K562 (cell line): ENCODE measurements at regions not wholly inside any gene's neighbourhood (a gene's known extent, or its start where the extent isn't known, plus 50 kb on each side); places are given as distances from the start of the nearest gene placed in this dataset.

ENCODE experiments used
- ATAC-seq: fragments of 200-7000 bp; cut with Tn5 transposase; 3 replicates; pipeline ENCODE4 v1.9.1; 2020; ENCODE audit warnings: moderate library complexity
- BruUV-seq: library from RNA; stranded (reverse); fragments of 400-500 nt; replicated peaks from 2 replicates; lab custom pipeline; 2021; lab: Mats Ljungman, UMichigan
- CTCF ChIA-PET: fragments of 300-600 bp; formaldehyde crosslinking; extraction: SDS; loops from one replicate; lab custom pipeline; 2021; ENCODE audit warnings: low intra/inter-chr PET ratio; lab: Yijun Ruan, JAX
- POLR2A ChIA-PET: fragments of 300-600, 350-650 bp; sonication (Branson Sonifier 250); formaldehyde crosslinking; extraction: SDS; loops from one replicate; lab custom pipeline; 2021; ENCODE audit warnings: antibody characterized with exemption, inconsistent platforms; lab: Yijun Ruan, JAX
- DNase-seq, 4 experiments: peaks; one replicate each; pipeline versions ENCODE4 v3.0.0 to v3.0.0-alpha.2; 2011 to 2018; ENCODE audit warnings: low spot score in 3 of 4, mixed read lengths in 3 of 4; ENCODE audit errors: extremely low read depth in 1 of 4
- FAIRE-seq: peaks from 2 replicates; lab custom pipeline; 2011; peaks lifted over from hg19 to GRCh38; lab: Jason Lieb, UNC
- H2AFZ ChIP-seq: 2 replicates; pipeline ENCODE4 v1.6.0; 2011; ENCODE audit warnings: low read depth, low read length, control low read depth, inconsistent platforms
- H3K27ac ChIP-seq: fragments of 200-600 bp; 3 replicates; pipeline ENCODE4 v1.8.0; 2011; ENCODE audit warnings: low read depth, mild to moderate bottlenecking, control low read depth, inconsistent platforms, low read length, moderate library complexity, mixed read lengths; ENCODE audit errors: extremely low read depth
- H3K27me3 ChIP-seq, 2 experiments: fragments of 300-600 bp in 1 of 2; 2 replicates in 1 of 2; 3 replicates in 1 of 2; pipeline versions ENCODE4 v1.6.0 to v1.8.0; 2011; ENCODE audit warnings: inconsistent platforms in 2 of 2, low read length in 2 of 2, mild to moderate bottlenecking in 1 of 2, mixed read lengths in 1 of 2, moderate library complexity in 1 of 2; ENCODE audit not compliant: control insufficient read depth in 2 of 2, insufficient read depth in 2 of 2
- H3K36me3 ChIP-seq: fragments of 300-600 bp; 3 replicates; pipeline ENCODE4 v1.8.0; 2011; ENCODE audit warnings: mild to moderate bottlenecking, low read length, inconsistent platforms; ENCODE audit not compliant: control insufficient read depth, insufficient read depth
- H3K4me1 ChIP-seq, 2 experiments: fragments of 200-600 bp in 1 of 2; replicated peaks in 1 of 2; 2 replicates in 1 of 2; 3 replicates in 1 of 2; pipeline versions ENCODE4 v1.5.1 to v1.8.0; 2011; ENCODE audit warnings: inconsistent platforms in 2 of 2, low read length in 2 of 2, mild to moderate bottlenecking in 1 of 2, mixed read lengths in 1 of 2, moderate library complexity in 1 of 2; ENCODE audit not compliant: control insufficient read depth in 2 of 2, insufficient read depth in 2 of 2
- H3K4me2 ChIP-seq: 2 replicates; pipeline ENCODE4 v1.6.1; 2011; ENCODE audit warnings: low read length, control low read depth, inconsistent platforms, mixed read lengths; ENCODE audit not compliant: insufficient read depth
- H3K4me3 ChIP-seq: fragments of 200-600 bp; sonication (generic), shearing (Covaris generic); 2 replicates; pipeline ENCODE4 v1.5.1; 2016; ENCODE audit warnings: control low read depth, inconsistent platforms
- H3K79me2 ChIP-seq: fragments of 200-600 bp; 3 replicates; pipeline ENCODE4 v1.8.0; 2011; ENCODE audit warnings: low read length, inconsistent platforms; ENCODE audit not compliant: control insufficient read depth, insufficient read depth
- H3K9ac ChIP-seq, 2 experiments: 2 replicates each; pipeline versions ENCODE4 v1.6.0 to v1.6.1; 2011; ENCODE audit warnings: low read depth in 2 of 2, low read length in 2 of 2, control low read depth in 1 of 2, inconsistent platforms in 1 of 2, mild to moderate bottlenecking in 1 of 2, mixed read lengths in 1 of 2; ENCODE audit not compliant: insufficient read depth in 1 of 2
- H3K9me1 ChIP-seq: one replicate; pipeline ENCODE4 v1.6.0; 2011; ENCODE audit warnings: inconsistent platforms, mild to moderate bottlenecking, low read length, moderate library complexity; ENCODE audit not compliant: control insufficient read depth, insufficient read depth
- H3K9me3 ChIP-seq: replicated peaks from 2 replicates; pipeline ENCODE4 v1.5.1; 2011; ENCODE audit warnings: low read depth, low read length, inconsistent platforms; ENCODE audit not compliant: control insufficient read depth, insufficient read depth
- H4K20me1 ChIP-seq: replicated peaks from 2 replicates; pipeline ENCODE4 v1.6.1; 2011; ENCODE audit warnings: low read length, inconsistent platforms, mixed read lengths; ENCODE audit not compliant: control insufficient read depth, insufficient read depth
- BMI1 ChIP-seq: fragments of 150-350 bp; IDR thresholded peaks from 2 replicates; pipeline ENCODE4 v1.6.1; 2014; ENCODE audit warnings: low read length
- DPF2 ChIP-seq: fragments of 450-650 bp; IDR thresholded peaks from 2 replicates; pipeline ENCODE4 v1.6.1; 2016
- GABPB2 ChIP-seq: fragments of 250-450 bp; sonication (Bioruptor Pico); conservative IDR thresholded peaks from 2 replicates; pipeline ENCODE4 v1.5.1; 2021; ENCODE audit warnings: mild to moderate bottlenecking
- HMG20B ChIP-seq: fragments of 250-450 bp; sonication (Bioruptor Pico); IDR thresholded peaks from 2 replicates; pipeline ENCODE4 v1.5.0; 2021; ENCODE audit warnings: mild to moderate bottlenecking
- HNRNPUL1 ChIP-seq: fragments of 200-400 bp; formaldehyde crosslinking; IDR thresholded peaks from 2 replicates; pipeline ENCODE4 v1.6.1; 2017; ENCODE audit warnings: low read length
- POLR2H ChIP-seq: IDR thresholded peaks from 2 replicates; pipeline ENCODE4 v1.6.1; 2016; ENCODE audit warnings: missing genetic modification characterization, low read depth, mild to moderate bottlenecking, control low read depth, missing compliant biosample characterization, moderate library complexity
- TCFL5 ChIP-seq: fragments of 250-450 bp; sonication (Bioruptor Pico); conservative IDR thresholded peaks from 2 replicates; pipeline ENCODE4 v1.6.1; 2021; ENCODE audit warnings: mild to moderate bottlenecking, moderate library complexity, matching md5 sums
- ZNF395 ChIP-seq: fragments of 200-800 bp; sonication (Bioruptor generic); IDR thresholded peaks from 2 replicates; pipeline ENCODE4 v1.6.1; 2017; ENCODE audit warnings: missing genetic modification characterization, missing compliant biosample characterization
- ZNF764 ChIP-seq: fragments of 250-450 bp; sonication (Bioruptor Pico); IDR thresholded peaks from 2 replicates; pipeline ENCODE4 v1.4.0; 2020; ENCODE audit warnings: low read depth, mild to moderate bottlenecking, moderate library complexity
- ZNF79 ChIP-seq: fragments of 250-450 bp; sonication (Bioruptor Pico); IDR thresholded peaks from 2 replicates; pipeline ENCODE4 v1.4.0; 2020; ENCODE audit warnings: low read depth, mild to moderate bottlenecking, moderate library complexity
- WGBS: fragments of 100-300 bp; shearing (Covaris generic); methylation state at CpG from one replicate; pipeline ENCODE4 v1.1.6; 2016; ENCODE audit warnings: low coverage, mixed read lengths; ENCODE audit not compliant: insufficient coverage; ENCODE audit errors: missing lambda C conversion rate; 5-methylcytosine and 5-hydroxymethylcytosine counted together
- in situ Hi-C: fragments of 300-500 bp; cut with MboI; formaldehyde crosslinking; loops from 4 replicates; pipeline ENCODE4 v1.15.0; 2018; ENCODE audit warnings: inconsistent platforms, mixed read lengths
- intact Hi-C: fragments of 100-400 bp; cut with micrococcal nuclease; formaldehyde crosslinking; loops from 2 replicates; pipeline ENCODE4 v1.14.2; 2022

- Histone ChIP-seq H3K27ac (no peak overlapping the region), H3K9me3 (no peaks in the 10 kb centered on the region), H3K79me2 (no peaks in the 10 kb centered on the region), H3K4me3 (no peak overlapping the region), H3K4me1 (peaks cover 4 to 6% of the 10 kb centered on the region in 2 experiments; a peak in 4 of 5 replicates), H3K4me2 (no peak overlapping the region), H3K9ac (no peak overlapping the region), H4K20me1 (no peaks in the 10 kb centered on the region), H2AFZ (no peak overlapping the region), H3K27me3 (no peaks in the 10 kb centered on the region), H3K36me3 (no peaks in the 10 kb centered on the region), H3K9me1 (no peaks in the 10 kb centered on the region)
- CTCF ChIA-PET: no interaction called here
- 35% methylated on average over 3 of the region's 3 CpGs for WGBS
- in situ Hi-C loops: loop anchor here (25.0 kb wide), 1 partner anchor 193 kb away; no protein-coding TSS in a partner anchor
- no TSS peak for BruUV-seq
- TF ChIP-seq ZNF764 (CRISPR knock-in tag) (no peak), ZNF79 (no peak), HMG20B (no peak), BMI1 (no peak), HNRNPUL1 (no peak), TCFL5 (CRISPR knock-in tag) (no peak), ZNF395 (CRISPR knock-in tag) (no peak), DPF2 (no peak), POLR2H (tag) (no peak), GABPB2 (CRISPR knock-in tag) (no peak)
- ATAC-seq (no peak), DNase-seq (no peak), FAIRE-seq (no peak)
- intact Hi-C loops: no loop called here
- POLR2A ChIA-PET: no interaction called here
These were observed 364.9 kb downstream of the ANAPC1 start for GRCh38 chr2:111519071-111519470.
